Fibroblast of lung (primary cell): ENCODE measurements at regions not wholly inside any gene's neighbourhood (a gene's known extent, or its start where the extent isn't known, plus 50 kb on each side); places are given as distances from the start of the nearest gene placed in this dataset.

Source experiments
- DNase-seq, 2 donors: peaks; one replicate each; pipeline versions ENCODE4 v3.0.0 to v3.0.0-alpha.2; 2010; ENCODE audit warnings: low read depth in 2 of 2
- H2AFZ ChIP-seq: 2 replicates; pipeline ENCODE4 v1.5.1; 2012; ENCODE audit warnings: low read length, control low read depth, inconsistent platforms
- H3K27ac ChIP-seq: 2 replicates; pipeline ENCODE4 v1.5.1; 2011; ENCODE audit warnings: low read length, control low read depth; ENCODE audit not compliant: insufficient read depth
- H3K27me3 ChIP-seq: 2 replicates; pipeline ENCODE4 v1.5.1; 2011; ENCODE audit warnings: mild to moderate bottlenecking, low read length; ENCODE audit not compliant: control insufficient read depth, insufficient read depth
- H3K36me3 ChIP-seq: 2 replicates; pipeline ENCODE4 v1.5.1; 2011; ENCODE audit warnings: low read length; ENCODE audit not compliant: control insufficient read depth, insufficient read depth
- H3K4me1 ChIP-seq: 2 replicates; pipeline ENCODE4 v1.5.1; 2011; ENCODE audit warnings: low read length; ENCODE audit not compliant: control insufficient read depth, insufficient read depth; ENCODE audit errors: extremely low read depth
- H3K4me2 ChIP-seq: 2 replicates; pipeline ENCODE4 v1.5.1; 2011; ENCODE audit warnings: low read length, control low read depth; ENCODE audit not compliant: insufficient read depth; ENCODE audit errors: extremely low read depth
- H3K4me3 ChIP-seq, 4 experiments: fragments of 200-600 bp in 1 of 4; sonication (generic) in 1 of 4; replicated peaks in 1 of 4; 2 replicates each; pipeline ENCODE4 v1.5.1; 2011 to 2016; ENCODE audit warnings: low read length in 4 of 4, low read depth in 3 of 4, mild to moderate bottlenecking in 3 of 4, control low read depth in 2 of 4, inconsistent platforms in 1 of 4, mixed read lengths in 1 of 4; ENCODE audit not compliant: insufficient read depth in 1 of 4; ENCODE audit errors: control extremely low read depth in 1 of 4
- H3K79me2 ChIP-seq: 2 replicates; pipeline ENCODE4 v1.5.1; 2012; ENCODE audit warnings: mild to moderate bottlenecking, low read length, inconsistent platforms; ENCODE audit not compliant: control insufficient read depth, insufficient read depth
- H3K9ac ChIP-seq: 2 replicates; pipeline ENCODE4 v1.5.1; 2011; ENCODE audit warnings: mild to moderate bottlenecking, low read length, control low read depth; ENCODE audit not compliant: insufficient read depth
- H3K9me3 ChIP-seq: 2 replicates; pipeline ENCODE4 v1.5.1; 2012; ENCODE audit warnings: low read depth, low read length; ENCODE audit not compliant: control insufficient read depth, insufficient read depth
- H4K20me1 ChIP-seq: 2 replicates; pipeline ENCODE4 v1.5.1; 2011; ENCODE audit warnings: low read length; ENCODE audit not compliant: control insufficient read depth, insufficient read depth; ENCODE audit errors: extremely low read depth
- EZH2 ChIP-seq: IDR thresholded peaks from 2 replicates; pipeline ENCODE4 v1.5.1; 2012; ENCODE audit warnings: low read length, control low read depth, mild to moderate bottlenecking; ENCODE audit errors: missing control alignments
- TF ChIP-seq, protein P1 (sequence below), 2 donors: IDR thresholded peaks in 1 of 2; conservative IDR thresholded peaks in 1 of 2; 1 replicate in 1 of 2; 2 replicates in 1 of 2; pipeline ENCODE4 v1.5.1; 2011 to 2012; ENCODE audit warnings: low read length in 2 of 2, control low read depth in 1 of 2, inconsistent platforms in 1 of 2, low read depth in 1 of 2, mild to moderate bottlenecking in 1 of 2

DNA sequence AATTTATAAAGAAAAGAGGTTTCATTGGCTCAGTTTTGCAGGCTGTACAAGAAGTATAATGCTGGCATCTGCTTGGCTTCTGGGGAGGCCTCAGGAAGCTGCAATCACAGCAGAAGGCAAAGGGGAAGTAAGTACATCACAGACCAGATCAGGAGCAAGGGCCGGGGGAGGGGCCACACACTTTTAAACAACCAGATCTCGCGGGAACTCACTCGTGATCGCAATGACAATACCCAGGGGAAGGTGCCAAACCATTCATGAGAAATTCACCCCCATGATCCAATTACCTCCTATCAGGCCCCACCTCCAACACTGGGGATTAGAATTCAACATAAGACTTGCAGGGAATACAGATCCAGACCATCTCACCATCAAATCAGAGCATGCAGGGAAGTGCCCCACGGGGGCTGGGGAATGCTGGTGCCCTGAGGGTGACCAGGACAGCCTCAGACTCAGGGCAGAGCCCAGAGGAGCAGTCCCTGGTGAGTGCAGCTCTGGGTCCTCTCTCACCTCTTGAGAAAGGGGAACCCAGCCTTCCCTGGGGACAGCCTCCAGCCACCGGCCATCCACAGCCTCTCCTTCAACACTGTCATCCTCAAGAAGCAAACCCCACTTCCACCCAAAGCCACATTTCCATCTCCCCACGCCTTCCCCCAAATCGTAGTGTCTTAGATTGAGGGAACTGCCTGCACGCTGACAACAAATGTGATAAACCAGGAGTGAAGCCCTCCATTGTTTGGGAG, 80.7 kb downstream of the ANKRD60 start:
- no peak overlapping the region for H3K9ac ChIP-seq
- no peak overlapping the region for H3K4me3 ChIP-seq
- no peak for DNase-seq
- H3K36me3 ChIP-seq: no peaks in the 10 kb centered on the region
- no peak overlapping the region for H3K4me2 ChIP-seq
- no peak for TF ChIP-seq EZH2
- TF ChIP-seq, protein P1, sequence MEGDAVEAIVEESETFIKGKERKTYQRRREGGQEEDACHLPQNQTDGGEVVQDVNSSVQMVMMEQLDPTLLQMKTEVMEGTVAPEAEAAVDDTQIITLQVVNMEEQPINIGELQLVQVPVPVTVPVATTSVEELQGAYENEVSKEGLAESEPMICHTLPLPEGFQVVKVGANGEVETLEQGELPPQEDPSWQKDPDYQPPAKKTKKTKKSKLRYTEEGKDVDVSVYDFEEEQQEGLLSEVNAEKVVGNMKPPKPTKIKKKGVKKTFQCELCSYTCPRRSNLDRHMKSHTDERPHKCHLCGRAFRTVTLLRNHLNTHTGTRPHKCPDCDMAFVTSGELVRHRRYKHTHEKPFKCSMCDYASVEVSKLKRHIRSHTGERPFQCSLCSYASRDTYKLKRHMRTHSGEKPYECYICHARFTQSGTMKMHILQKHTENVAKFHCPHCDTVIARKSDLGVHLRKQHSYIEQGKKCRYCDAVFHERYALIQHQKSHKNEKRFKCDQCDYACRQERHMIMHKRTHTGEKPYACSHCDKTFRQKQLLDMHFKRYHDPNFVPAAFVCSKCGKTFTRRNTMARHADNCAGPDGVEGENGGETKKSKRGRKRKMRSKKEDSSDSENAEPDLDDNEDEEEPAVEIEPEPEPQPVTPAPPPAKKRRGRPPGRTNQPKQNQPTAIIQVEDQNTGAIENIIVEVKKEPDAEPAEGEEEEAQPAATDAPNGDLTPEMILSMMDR (conservative IDR thresholded peaks at IDR 0.05 in 1 of 2, IDR thresholded peaks at IDR 0.05 in 1 of 2; ENCODE audit: low read depth in 1 of 2, low read length in 2 of 2): no peak
- H2AFZ ChIP-seq: no peak overlapping the region
- H3K4me1 ChIP-seq: no peaks in the 10 kb centered on the region
- peaks cover 5% of the 10 kb centered on the region for H3K27me3 ChIP-seq
- H3K9me3 ChIP-seq: no peaks in the 10 kb centered on the region
- H4K20me1 ChIP-seq: no peaks in the 10 kb centered on the region
- no peak overlapping the region for H3K27ac ChIP-seq
- H3K79me2 ChIP-seq: no peaks in the 10 kb centered on the region

- no peak for TF ChIP-seq EZH2
- TF ChIP-seq, protein P1 (conservative IDR thresholded peaks at IDR 0.05 in 1 of 2, IDR thresholded peaks at IDR 0.05 in 1 of 2; ENCODE audit: low read depth in 1 of 2, low read length in 2 of 2): no peak
- Histone ChIP-seq H4K20me1 (no peaks in the 10 kb centered on the region), H3K4me2 (no peak overlapping the region), H3K9me3 (no peaks in the 10 kb centered on the region), H3K4me3 (no peak overlapping the region), H3K27ac (no peak overlapping the region), H3K9ac (no peak overlapping the region), H2AFZ (no peak overlapping the region), H3K4me1 (no peaks in the 10 kb centered on the region), H3K36me3 (no peaks in the 10 kb centered on the region), H3K27me3 (peaks cover 5% of the 10 kb centered on the region), H3K79me2 (no peaks in the 10 kb centered on the region)
- DNase-seq: no peak
Observed at GRCh38 chr20:58146746-58147140, 81.7 kb downstream of the ANKRD60 start.

DNA sequence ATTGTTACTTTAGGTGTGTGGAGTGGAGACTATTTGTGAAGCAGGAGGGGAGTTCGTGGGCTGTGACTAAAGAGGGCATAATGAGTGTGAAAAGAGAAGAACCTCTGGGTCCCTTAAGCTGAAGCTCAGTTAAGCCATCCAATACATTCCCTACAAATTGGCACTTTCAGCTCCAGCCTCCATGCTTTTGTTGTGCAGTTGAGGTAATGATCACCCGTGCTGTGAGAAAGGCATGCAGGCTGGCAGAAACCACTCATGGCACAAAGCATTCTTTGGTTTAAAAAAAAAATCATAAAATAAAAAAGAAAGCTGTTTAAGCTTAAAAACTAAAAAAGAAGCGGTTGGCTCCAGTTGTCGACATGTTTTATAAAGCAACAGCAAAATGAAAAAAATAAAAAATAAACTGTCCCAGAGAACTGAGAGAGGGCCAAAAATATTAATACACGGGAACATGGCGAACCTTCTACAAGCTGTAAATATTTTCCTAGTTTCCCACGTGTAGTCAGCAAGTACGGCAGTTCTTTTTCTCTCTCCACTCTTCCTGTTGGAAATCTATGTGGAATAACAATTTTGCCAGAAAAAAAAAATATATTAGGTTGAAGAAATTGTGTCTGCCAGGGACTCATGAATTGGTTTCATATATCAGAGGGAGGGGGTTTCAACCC, 82.2 kb downstream of the ANKRD60 start:
- Histone ChIP-seq H3K4me3 (no peak overlapping the region), H3K4me2 (no peak overlapping the region), H3K27ac (no peak overlapping the region), H2AFZ (no peak overlapping the region), H3K4me1 (no peaks in the 10 kb centered on the region), H3K27me3 (peaks cover 5% of the 10 kb centered on the region), H3K36me3 (no peaks in the 10 kb centered on the region), H3K79me2 (no peaks in the 10 kb centered on the region), H3K9me3 (no peaks in the 10 kb centered on the region), H4K20me1 (no peaks in the 10 kb centered on the region), H3K9ac (no peak overlapping the region)
- no peak for TF ChIP-seq EZH2
- TF ChIP-seq, protein P1 (conservative IDR thresholded peaks at IDR 0.05 in 1 of 2, IDR thresholded peaks at IDR 0.05 in 1 of 2; ENCODE audit: low read depth in 1 of 2, low read length in 2 of 2): no peak
- no peak for DNase-seq
